ENCODE measurements at regions not wholly inside any gene's neighbourhood (a gene's known extent, or its start where the extent isn't known, plus 50 kb on each side); places are given as distances from the start of the nearest gene placed in this dataset.

DNA sequence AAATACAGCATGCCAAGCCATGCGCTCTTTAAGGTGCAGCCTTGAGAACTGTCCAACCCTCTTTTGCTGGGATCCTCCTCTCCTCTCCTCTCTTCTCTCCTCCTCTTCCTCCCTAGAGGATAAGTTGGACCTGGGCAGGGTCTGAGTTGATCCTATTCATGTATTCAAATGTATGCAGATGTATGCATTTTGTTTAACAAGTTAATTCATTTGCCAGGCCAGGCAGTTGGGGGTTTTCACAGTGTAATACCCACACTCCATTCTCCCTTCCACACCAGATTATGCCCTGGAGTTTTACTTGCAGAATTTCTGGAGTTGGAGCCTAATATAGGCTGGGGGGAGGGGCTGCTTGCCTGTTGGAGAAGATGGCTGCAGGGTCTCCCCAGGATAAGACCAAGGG is 226.2 kb upstream of the SDK2 start:
- TF ChIP-seq, protein P1, sequence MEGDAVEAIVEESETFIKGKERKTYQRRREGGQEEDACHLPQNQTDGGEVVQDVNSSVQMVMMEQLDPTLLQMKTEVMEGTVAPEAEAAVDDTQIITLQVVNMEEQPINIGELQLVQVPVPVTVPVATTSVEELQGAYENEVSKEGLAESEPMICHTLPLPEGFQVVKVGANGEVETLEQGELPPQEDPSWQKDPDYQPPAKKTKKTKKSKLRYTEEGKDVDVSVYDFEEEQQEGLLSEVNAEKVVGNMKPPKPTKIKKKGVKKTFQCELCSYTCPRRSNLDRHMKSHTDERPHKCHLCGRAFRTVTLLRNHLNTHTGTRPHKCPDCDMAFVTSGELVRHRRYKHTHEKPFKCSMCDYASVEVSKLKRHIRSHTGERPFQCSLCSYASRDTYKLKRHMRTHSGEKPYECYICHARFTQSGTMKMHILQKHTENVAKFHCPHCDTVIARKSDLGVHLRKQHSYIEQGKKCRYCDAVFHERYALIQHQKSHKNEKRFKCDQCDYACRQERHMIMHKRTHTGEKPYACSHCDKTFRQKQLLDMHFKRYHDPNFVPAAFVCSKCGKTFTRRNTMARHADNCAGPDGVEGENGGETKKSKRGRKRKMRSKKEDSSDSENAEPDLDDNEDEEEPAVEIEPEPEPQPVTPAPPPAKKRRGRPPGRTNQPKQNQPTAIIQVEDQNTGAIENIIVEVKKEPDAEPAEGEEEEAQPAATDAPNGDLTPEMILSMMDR (IDR thresholded peaks at IDR 0.05), result no peak
- DNase-seq (no peak), ATAC-seq (no peak)
- Histone ChIP-seq H3K4me1 (peaks cover 0 to 6% of the 10 kb centered on the region in 2 donors), H3K4me3 (no peak overlapping the region), H3K27ac (no peak overlapping the region), H3K9me3 (no peaks in the 10 kb centered on the region), H3K27me3 (no peaks in the 10 kb centered on the region), H3K36me3 (no peaks in the 10 kb centered on the region)
- intact Hi-C loops (cut with DNase I), result no loop called here

GRCh38 chr17:73872816-73873215 is 228.6 kb upstream of the SDK2 start:
- no peak for ATAC-seq
- Histone ChIP-seq H3K4me3 (no peak overlapping the region), H3K27me3 (no peaks in the 10 kb centered on the region), H3K9me3 (no peaks in the 10 kb centered on the region), H3K36me3 (no peaks in the 10 kb centered on the region), H3K4me1 (peaks cover 0 to 7% of the 10 kb centered on the region in 2 donors), H3K27ac (no peak overlapping the region)
- DNase-seq, result no peak
- intact Hi-C loops (cut with DNase I), result no loop called here
- TF ChIP-seq, protein P1 (IDR thresholded peaks at IDR 0.05), result no peak

DNA sequence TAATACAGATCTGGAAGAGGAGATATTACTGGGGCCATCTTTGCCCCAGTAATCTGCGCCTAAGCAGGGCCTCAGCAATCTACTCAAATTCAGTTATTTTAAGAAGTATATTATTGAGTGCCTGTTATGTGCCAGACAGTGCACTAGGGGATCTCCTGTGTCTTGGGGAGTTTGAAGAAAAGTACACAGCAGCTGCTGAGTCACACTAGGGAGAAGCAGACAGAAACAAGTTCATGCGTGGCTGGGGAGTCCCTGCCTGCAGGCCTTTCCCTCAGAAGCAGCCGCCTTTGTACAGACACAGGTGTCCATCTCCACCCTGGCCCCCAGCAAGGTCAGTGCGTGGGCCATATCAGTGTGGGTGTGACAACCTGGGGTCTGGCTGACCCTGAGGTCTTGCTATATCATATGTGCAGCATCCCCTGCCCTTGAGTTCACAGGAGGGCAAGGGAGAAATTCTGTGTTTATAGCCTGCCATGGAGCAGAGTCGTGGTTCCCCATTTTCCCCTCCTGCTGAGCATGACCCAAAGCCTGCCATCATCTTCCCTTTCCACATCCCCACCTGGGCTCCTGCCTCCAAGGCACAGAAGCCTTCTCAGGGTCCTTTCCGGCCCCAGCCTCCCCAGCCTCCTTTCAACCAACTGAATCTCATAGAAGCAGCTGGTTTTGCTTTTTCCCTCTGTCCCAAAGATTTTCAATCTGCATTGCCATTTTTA is 229.9 kb upstream of the SDK2 start:
- DNase-seq (no peak), ATAC-seq (no peak)
- no peaks in the 10 kb centered on the region for H3K9me3 ChIP-seq
- H3K36me3 ChIP-seq, result no peaks in the 10 kb centered on the region
- no peak overlapping the region for H3K27ac ChIP-seq
- H3K4me1 ChIP-seq, result peaks cover 0 to 7% of the 10 kb centered on the region in 2 donors
- intact Hi-C loops (cut with DNase I), result no loop called here
- TF ChIP-seq, protein P1 (IDR thresholded peaks at IDR 0.05), result no peak
- no peak overlapping the region for H3K4me3 ChIP-seq
- H3K27me3 ChIP-seq, result no peaks in the 10 kb centered on the region

- H3K27me3 ChIP-seq, result no peaks in the 10 kb centered on the region
- ATAC-seq (no peak), DNase-seq (no peak)
- H3K4me1 ChIP-seq, result peaks cover 0 to 7% of the 10 kb centered on the region in 2 donors
- no peak overlapping the region for H3K4me3 ChIP-seq
- no peaks in the 10 kb centered on the region for H3K36me3 ChIP-seq
- intact Hi-C loops (cut with DNase I), result no loop called here
- TF ChIP-seq, protein P1 (IDR thresholded peaks at IDR 0.05), result no peak
- no peaks in the 10 kb centered on the region for H3K9me3 ChIP-seq
- H3K27ac ChIP-seq, result no peak overlapping the region
Observed at GRCh38 chr17:73875346-73875745, 231.1 kb upstream of the SDK2 start.

DNA sequence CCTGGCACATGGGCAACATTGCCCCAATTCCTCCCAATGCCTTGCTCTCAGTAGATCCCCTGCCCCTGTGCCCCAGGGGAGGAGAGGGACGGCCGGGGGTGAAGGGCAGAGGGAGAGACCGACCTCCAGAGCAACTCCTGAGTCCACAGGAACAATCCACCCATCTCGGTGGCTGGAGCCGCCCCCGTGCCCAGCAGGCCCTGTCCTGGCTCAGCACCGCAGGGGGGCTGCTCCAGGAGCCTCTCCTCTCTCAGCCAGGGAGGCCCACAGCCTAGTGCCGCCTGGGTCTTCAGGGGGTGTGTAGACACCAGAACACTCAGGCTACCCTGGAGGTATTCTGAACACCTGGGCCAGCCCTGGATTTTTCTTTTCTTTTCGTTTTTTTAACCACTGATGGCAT is 233.7 kb upstream of the SDK2 start:
- ATAC-seq (no peak), DNase-seq (no peak)
- TF ChIP-seq, protein P1 (IDR thresholded peaks at IDR 0.05), result no peak
- no peaks in the 10 kb centered on the region for H3K36me3 ChIP-seq
- H3K9me3 ChIP-seq, result no peaks in the 10 kb centered on the region
- H3K27ac ChIP-seq, result no peak overlapping the region
- H3K4me1 ChIP-seq, result peaks cover 0 to 7% of the 10 kb centered on the region in 2 donors
- no peaks in the 10 kb centered on the region for H3K27me3 ChIP-seq
- no peak overlapping the region for H3K4me3 ChIP-seq
- intact Hi-C loops (cut with DNase I), result no loop called here

All from left lung (tissue), 4 donors.